ENCODE measurements at regions not wholly inside any gene's neighbourhood (a gene's known extent, or its start where the extent isn't known, plus 50 kb on each side); places are given as distances from the start of the nearest gene placed in this dataset.

- Histone ChIP-seq H3K4me1 (ENCODE audit: low read length) (no peaks in the 10 kb centered on the region), H3K9ac (ENCODE audit: low read length) (no peak overlapping the region), H3K4me3 (ENCODE audit: low read length) (no peak overlapping the region), H3K9me3 (replicated peaks; ENCODE audit: insufficient read depth, low read length) (no peaks in the 10 kb centered on the region), H3F3A (ENCODE audit: insufficient read depth, low read length) (no peaks in the 10 kb centered on the region), H3K27ac (ENCODE audit: low read length) (no peak overlapping the region), H3K79me2 (ENCODE audit: low read length) (no peaks in the 10 kb centered on the region), H2AFZ (ENCODE audit: low read length) (no peak overlapping the region), H3K9me2 (replicated peaks; ENCODE audit: insufficient read depth, low read length) (no peaks in the 10 kb centered on the region), H3K27me3 (replicated peaks; ENCODE audit: insufficient read depth, low read length) (no peaks in the 10 kb centered on the region), H3K36me3 (replicated peaks; ENCODE audit: insufficient read depth, low read length) (no peaks in the 10 kb centered on the region), H3K4me2 (ENCODE audit: low read depth, low read length) (no peak overlapping the region), H4K20me1 (ENCODE audit: insufficient read depth, low read length) (no peaks in the 10 kb centered on the region)
- TF ChIP-seq EZH2phosphoT487 (IDR thresholded peaks at IDR 0.05; ENCODE audit: low read length) (no peak), EZH2 (optimal IDR thresholded peaks at IDR 0.05; ENCODE audit: low read depth, low read length) (no peak), CTCF (IDR thresholded peaks at IDR 0.05; ENCODE audit: low read length) (no peak)
- no peak for DNase-seq
Observed at GRCh38 chr6:169106176-169106575, 147.5 kb downstream of the THBS2 start.

DNA sequence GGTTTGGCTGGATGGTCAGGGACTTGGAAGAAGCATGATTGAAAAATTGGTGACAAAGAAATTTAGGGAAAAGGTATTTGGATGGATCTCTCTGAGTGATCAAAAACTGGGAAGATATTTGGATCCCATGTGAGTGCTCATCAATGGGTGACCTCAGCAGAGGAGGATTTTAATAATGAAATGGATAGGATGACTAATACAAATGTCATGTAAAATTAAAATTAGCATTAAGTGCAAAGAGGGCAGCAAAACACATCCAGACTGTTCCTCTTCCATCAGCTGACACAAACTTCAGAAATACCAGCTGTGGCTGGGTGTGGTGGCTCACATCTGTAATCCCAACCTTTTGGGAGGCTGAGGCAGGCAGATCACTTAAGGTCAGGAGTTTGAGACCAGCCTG, 151.7 kb downstream of the THBS2 start:
- Histone ChIP-seq H3K79me2 (ENCODE audit: low read length) (no peaks in the 10 kb centered on the region), H3K27ac (ENCODE audit: low read length) (no peak overlapping the region), H3K36me3 (replicated peaks; ENCODE audit: insufficient read depth, low read length) (no peaks in the 10 kb centered on the region)

DNA sequence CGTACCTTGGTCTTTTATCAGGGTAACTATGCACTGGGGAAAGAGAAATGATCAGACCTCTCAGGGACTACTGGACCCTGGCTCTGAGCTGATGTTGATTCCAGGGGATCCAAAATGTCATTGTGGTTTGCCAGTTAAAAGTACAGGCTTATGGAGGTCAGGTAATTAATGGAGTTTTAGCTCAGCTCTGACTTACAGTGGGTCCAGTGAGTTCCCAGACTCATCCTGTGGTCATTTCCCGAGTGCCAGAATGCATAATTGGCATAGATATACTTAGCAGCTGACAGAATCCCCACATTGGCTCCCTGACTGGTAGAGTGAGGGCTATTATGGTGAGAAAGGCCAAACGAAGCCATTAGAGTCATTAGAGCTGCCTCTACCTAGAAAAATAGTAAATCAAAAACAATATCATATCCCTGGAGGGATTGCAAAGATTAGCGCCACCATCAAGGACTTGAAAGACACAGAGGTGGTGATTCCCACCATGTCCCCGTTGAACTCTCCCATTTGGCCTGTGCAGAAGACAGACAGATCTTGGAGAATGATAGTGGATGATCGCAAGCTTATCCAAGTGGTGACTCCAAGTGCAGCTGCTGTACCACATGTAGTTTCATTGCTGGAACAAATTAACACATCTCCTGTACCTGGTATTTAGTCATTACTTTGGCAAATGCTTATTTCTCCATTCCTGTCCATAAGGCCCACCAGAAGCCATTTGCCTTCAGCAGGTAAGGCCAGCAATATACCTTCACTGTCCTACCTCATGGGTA, 152.4 kb downstream of the THBS2 start:
- DNase-seq, result no peak
- Histone ChIP-seq H3K4me1 (ENCODE audit: low read length) (no peaks in the 10 kb centered on the region), H3K79me2 (ENCODE audit: low read length) (no peaks in the 10 kb centered on the region), H3F3A (ENCODE audit: insufficient read depth, low read length) (no peaks in the 10 kb centered on the region), H3K4me2 (ENCODE audit: low read depth, low read length) (no peak overlapping the region), H3K4me3 (ENCODE audit: low read length) (no peak overlapping the region), H3K9ac (ENCODE audit: low read length) (no peak overlapping the region), H3K27ac (ENCODE audit: low read length) (no peak overlapping the region), H3K36me3 (replicated peaks; ENCODE audit: insufficient read depth, low read length) (no peaks in the 10 kb centered on the region), H3K9me3 (replicated peaks; ENCODE audit: insufficient read depth, low read length) (no peaks in the 10 kb centered on the region), H4K20me1 (ENCODE audit: insufficient read depth, low read length) (no peaks in the 10 kb centered on the region), H2AFZ (ENCODE audit: low read length) (no peak overlapping the region), H3K9me2 (replicated peaks; ENCODE audit: insufficient read depth, low read length) (no peaks in the 10 kb centered on the region), H3K27me3 (replicated peaks; ENCODE audit: insufficient read depth, low read length) (no peaks in the 10 kb centered on the region)
- TF ChIP-seq EZH2 (optimal IDR thresholded peaks at IDR 0.05; ENCODE audit: low read depth, low read length), result no peak
- TF ChIP-seq EZH2phosphoT487 (IDR thresholded peaks at IDR 0.05; ENCODE audit: low read length), result no peak
- no peak for TF ChIP-seq CTCF (IDR thresholded peaks at IDR 0.05; ENCODE audit: low read length)

More for the DNA sequence above, 151.7 kb downstream of the THBS2 start:
- H3K27me3 ChIP-seq (replicated peaks; ENCODE audit: insufficient read depth, low read length), result no peaks in the 10 kb centered on the region
- no peak overlapping the region for H3K4me3 ChIP-seq (ENCODE audit: low read length)
- no peak overlapping the region for H3K9ac ChIP-seq (ENCODE audit: low read length)
- H3K4me1 ChIP-seq (ENCODE audit: low read length), result no peaks in the 10 kb centered on the region
- no peaks in the 10 kb centered on the region for H3K9me2 ChIP-seq (replicated peaks; ENCODE audit: insufficient read depth, low read length)
- H4K20me1 ChIP-seq (ENCODE audit: insufficient read depth, low read length), result no peaks in the 10 kb centered on the region
- DNase-seq, result no peak
- TF ChIP-seq EZH2 (optimal IDR thresholded peaks at IDR 0.05; ENCODE audit: low read depth, low read length), result no peak
- TF ChIP-seq EZH2phosphoT487 (IDR thresholded peaks at IDR 0.05; ENCODE audit: low read length), result no peak
- no peak for TF ChIP-seq CTCF (IDR thresholded peaks at IDR 0.05; ENCODE audit: low read length)
- no peaks in the 10 kb centered on the region for H3F3A ChIP-seq (ENCODE audit: insufficient read depth, low read length)
- no peak overlapping the region for H2AFZ ChIP-seq (ENCODE audit: low read length)
- no peak overlapping the region for H3K4me2 ChIP-seq (ENCODE audit: low read depth, low read length)
- H3K9me3 ChIP-seq (replicated peaks; ENCODE audit: insufficient read depth, low read length), result no peaks in the 10 kb centered on the region
